GM12892 (cell line): ENCODE measurements at regions not wholly inside any gene's neighbourhood (a gene's known extent, or its start where the extent isn't known, plus 50 kb on each side); places are given as distances from the start of the nearest gene placed in this dataset.

Experiments
- POLR2A ChIP-seq: IDR thresholded peaks from 2 replicates; pipeline ENCODE4 v1.6.1; 2011; ENCODE audit warnings: low read depth, low read length, control low read depth
- POLR2AphosphoS5 ChIP-seq: IDR thresholded peaks from 2 replicates; pipeline ENCODE4 v1.6.1; 2011; ENCODE audit warnings: low read depth, low read length, control low read depth
- TAF1 ChIP-seq: IDR thresholded peaks from 2 replicates; pipeline ENCODE4 v1.6.1; 2011; ENCODE audit warnings: low read depth, mild to moderate bottlenecking, control low read depth, low read length, borderline replicate concordance

GRCh38 chr21:27550287-27550686 is 583.4 kb upstream of the ADAMTS5 start:
- TF ChIP-seq POLR2A (no peak), POLR2AphosphoS5 (no peak), TAF1 (no peak)
